Islet of Langerhans (tissue), 1 donor: ENCODE measurements at regions not wholly inside any gene's neighbourhood (a gene's known extent, or its start where the extent isn't known, plus 50 kb on each side); places are given as distances from the start of the nearest gene placed in this dataset.
"Not testable (repeated sequence)": the region's sequence is repeated elsewhere in the genome, so short reads cannot be mapped to it uniquely, and the experiment has no call there.

Experiments
- FAIRE-seq: peaks from one replicate; lab custom pipeline; 2011; peaks lifted over from hg19 to GRCh38; lab: Jason Lieb, UNC

DNA sequence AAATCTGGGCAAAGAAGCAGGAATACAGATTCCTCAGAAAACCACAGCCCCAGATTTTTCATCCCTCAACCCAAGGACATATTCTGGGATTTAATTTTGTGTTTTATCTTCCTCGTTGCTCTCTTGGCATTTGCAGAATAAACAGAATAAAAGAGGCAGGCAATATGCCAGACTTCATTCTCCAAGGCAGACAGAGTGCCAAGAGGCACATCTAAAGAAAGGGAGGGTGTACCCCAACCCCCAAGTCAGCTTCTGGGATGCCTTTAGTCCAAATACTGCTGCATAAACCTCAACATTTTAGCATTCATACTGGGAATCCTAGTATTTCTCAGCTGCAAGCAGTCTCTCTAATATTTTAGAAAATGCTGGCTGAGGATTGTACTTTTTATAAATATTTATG, 629.2 kb downstream of the KLHL13 start:
- FAIRE-seq = no peak

DNA sequence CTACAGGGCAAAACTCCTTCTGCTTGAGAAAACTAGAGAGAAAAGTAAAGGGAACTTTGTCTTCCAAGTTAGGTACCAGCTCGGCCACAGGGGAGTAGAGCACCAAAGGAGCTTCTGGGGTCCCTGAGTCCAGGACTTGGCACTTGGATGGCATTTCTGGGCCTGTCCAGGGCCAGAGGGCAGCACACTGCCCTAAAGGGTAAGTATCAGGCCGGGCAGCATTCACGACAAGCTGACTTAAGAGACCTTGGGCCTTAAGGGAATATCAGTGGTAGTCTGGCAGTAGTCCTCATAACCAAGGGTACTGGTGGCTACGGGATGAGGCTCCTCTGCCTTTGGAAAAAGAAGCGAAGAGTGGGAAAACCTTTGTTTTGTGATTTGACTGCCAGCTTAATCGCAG, 632.7 kb downstream of the KLHL13 start:
- FAIRE-seq = no peak

GRCh38 chrX:117458243-117458968, 658.2 kb downstream of the KLHL13 start:
- FAIRE-seq = no peak

- FAIRE-seq = no peak
Measured at GRCh38 chrX:117455787-117456186, 660.8 kb downstream of the KLHL13 start.

- no peak for FAIRE-seq
Measured at GRCh38 chrX:117429501-117429900, 687.1 kb downstream of the KLHL13 start.

DNA sequence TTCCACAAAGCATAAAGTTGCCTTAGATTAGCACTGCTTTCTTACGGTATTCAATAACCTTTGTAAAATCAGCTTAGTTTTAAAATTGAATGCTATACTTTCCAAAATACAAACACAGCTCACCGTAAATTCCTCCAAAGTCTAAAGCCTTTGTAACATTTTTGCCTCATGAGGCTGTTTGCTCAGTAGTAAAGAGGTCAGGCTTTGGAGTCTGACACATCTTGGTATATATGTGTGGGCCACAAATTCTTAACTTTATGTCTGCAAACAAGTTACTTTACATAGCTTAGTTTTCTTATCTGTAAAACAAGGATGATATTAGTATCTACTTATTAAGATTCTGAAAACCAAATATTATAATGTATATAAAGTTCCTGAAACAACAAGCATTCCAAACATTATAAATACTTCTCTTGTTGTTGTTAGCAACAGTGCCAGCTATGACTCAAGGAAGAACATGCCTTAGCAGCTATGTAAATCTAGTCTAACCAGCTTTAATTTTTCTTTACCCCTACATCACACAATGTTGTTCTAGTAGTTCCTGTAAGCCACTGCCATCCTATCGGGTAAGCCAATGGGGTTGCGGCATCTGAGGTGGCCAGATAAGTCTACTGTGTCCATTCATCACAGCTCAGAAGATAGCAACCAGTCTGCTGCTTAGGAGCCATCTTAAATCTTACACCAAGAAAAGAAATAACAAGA, 709.0 kb downstream of the KLHL13 start:
- FAIRE-seq = no peak

- FAIRE-seq = peak; percentile 90
Measured at GRCh38 chrX:117400839-117401238, 715.8 kb downstream of the KLHL13 start.

- no peak for FAIRE-seq
Measured at GRCh38 chrX:117400005-117400404, 716.6 kb downstream of the KLHL13 start.

- no peak for FAIRE-seq
Measured at GRCh38 chrX:117397844-117398243, 718.8 kb downstream of the KLHL13 start.

- FAIRE-seq = not testable (repeated sequence)
Measured at GRCh38 chrX:117394506-117395070, 722.0 kb downstream of the KLHL13 start.

- FAIRE-seq = not testable (repeated sequence)
Measured at GRCh38 chrX:117392360-117392759, 724.2 kb downstream of the KLHL13 start.

- FAIRE-seq = peak; percentile 55
Measured at GRCh38 chrX:117376460-117376859, 740.1 kb downstream of the KLHL13 start.

GRCh38 chrX:117335209-117335608, 781.4 kb downstream of the KLHL13 start:
- FAIRE-seq = no peak

DNA sequence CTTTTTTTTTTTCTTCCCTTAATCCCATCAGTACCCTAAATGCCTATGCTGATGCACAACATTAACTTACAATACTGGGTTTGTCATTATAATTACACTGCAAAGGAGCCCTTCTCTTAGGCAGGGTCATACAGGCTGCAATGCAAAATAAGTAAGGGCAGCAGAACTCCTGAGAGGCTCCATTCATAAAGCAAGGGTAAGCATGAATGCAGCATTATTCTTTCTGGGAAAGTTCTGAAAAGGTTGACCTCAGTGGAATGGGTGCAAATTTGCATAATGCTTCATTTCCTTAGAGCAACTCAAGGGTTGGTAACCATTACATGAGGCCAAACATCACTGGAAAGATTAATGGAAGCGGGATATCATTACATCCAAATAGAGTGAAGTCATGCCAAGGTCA, 789.2 kb downstream of the KLHL13 start:
- FAIRE-seq = no peak

DNA sequence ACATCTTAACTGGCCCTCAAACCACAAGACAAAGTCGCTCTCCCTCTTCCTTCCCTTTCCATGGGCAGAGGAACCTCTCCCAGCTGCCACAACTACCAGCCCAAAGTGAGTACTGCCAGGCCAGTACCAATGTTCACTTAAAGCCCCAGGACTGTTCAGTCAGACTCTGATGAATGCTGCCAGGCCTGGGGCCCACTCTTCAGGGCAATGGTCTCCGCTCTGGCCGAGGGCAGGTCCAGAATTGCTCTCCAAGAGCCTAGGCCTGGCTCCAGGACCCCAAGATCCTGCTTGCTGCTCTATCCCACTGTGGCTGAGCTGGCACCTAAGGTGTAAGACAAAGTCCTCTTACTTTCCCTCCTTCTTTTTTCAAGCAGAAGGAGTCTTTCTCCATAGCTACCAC, 790.9 kb downstream of the KLHL13 start:
- no peak for FAIRE-seq

DNA sequence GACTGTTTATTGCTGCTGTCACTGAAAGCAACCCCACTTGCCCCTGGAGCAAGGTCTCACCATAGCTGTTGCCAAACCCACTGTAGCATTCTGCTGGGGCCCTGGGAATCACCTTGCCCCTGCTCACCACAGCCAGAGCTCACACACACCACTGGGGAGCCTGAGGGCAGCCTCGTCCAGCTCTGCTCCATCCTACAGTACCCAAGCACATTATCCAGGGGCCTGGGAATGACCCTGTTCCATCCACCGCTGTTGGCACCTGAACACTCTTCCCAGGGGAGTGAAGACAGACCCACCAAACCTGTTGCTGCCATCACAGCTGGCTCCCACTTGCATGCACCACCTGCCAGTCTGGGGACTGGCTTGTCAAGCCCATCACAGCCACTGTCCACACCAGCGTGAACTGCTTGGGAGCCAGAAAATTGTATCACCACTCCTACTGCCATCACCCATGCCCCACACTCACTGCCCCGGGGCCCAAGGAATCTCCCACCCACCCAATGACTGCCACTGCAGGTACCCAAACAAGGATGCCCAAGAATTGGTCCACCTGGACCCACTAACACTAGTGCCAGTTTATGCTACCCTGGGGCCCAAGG, 811.3 kb downstream of the KLHL13 start:
- FAIRE-seq = no peak

GRCh38 chrX:117301086-117301485, 815.5 kb downstream of the KLHL13 start:
- FAIRE-seq = no peak

GRCh38 chrX:117291760-117292159, 824.9 kb downstream of the KLHL13 start:
- peak; percentile 45 for FAIRE-seq

DNA sequence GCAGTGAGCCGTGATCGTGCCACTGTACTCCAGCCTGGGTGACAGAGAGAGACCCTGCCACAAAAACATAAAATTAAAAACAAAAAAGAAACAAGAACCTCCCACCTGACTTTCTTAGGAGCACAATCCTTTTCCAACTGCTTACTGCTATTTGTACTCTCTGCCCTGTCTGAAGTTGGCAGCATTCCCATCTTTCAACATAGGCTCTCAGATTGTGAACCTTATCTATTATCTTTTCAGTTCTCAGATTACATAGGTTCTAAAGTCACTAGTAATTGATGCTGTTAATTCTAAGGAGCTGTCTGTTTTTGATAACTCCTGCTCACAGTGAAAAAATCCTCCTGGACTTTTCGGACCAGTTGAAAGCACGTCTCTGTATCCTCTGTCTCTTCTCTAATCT, 812.2 kb upstream of the CT83 start:
- FAIRE-seq = no peak
